ENCODE measurements at regions not wholly inside any gene's neighbourhood (a gene's known extent, or its start where the extent isn't known, plus 50 kb on each side); places are given as distances from the start of the nearest gene placed in this dataset.

- no peak for DNase-seq (ENCODE audit: low spot score)
Measured at GRCh38 chr2:53259395-53260009, 508.1 kb upstream of the CHAC2 start.

DNA sequence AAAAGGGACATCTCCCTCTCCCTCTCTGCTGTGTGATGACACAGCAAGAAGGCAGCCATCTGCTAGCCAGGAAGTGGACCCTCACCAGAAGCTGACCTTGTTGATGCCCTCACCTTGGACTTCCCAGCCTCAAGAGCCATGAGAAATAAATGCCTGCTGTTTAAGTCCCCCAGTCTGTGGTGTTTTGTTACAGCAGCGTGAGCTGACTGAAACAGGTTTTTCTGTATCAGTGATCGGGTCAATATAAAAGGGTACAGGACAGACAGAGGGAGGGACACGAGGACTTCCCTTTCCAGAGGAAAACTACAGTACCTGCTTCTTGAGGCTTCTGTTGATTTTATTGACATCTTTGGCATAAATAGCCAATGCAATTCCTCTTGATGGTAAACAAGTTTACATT is 510.3 kb upstream of the CHAC2 start:
- DNase-seq (ENCODE audit: low spot score): no peak

DNA sequence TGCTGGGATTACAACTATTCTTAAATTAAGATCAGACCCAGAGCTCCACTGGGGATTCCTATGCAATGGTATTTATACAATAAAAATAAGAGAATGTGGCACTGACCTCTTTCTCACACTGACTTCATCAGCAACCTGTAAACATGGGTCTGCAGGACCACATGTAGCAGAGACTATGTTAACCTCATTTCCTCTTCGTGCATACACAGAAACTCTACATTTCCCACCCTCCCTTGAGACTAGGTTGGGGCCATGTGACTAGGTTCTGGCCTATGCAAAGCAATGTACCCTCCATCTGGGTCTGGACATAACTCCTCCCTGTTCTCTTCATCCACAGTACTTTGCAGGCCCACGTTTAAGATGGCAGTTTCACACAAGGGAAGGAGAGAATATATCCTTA is 514.4 kb upstream of the CHAC2 start:
- no peak for DNase-seq (ENCODE audit: low spot score)

DNA sequence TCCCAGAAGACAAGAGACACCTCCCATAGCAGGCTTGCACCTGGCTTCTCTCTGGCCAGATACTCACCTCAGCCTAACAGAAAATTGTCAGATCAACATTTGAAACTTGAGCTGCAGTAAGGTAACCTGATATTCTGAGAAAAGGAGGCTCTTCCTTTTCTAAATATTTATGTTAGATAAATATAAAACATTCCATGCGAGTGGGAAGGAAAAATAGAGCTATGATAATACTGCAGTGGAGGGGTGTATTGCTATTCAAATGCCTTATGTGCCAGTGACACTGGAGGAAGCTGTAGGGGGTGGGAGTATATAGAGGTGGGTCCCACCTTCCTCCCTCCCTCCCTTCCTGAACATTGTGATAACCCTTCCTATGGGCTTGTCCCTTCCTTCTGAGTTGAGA is 515.5 kb upstream of the CHAC2 start:
- no peak for DNase-seq (ENCODE audit: low spot score)

DNA sequence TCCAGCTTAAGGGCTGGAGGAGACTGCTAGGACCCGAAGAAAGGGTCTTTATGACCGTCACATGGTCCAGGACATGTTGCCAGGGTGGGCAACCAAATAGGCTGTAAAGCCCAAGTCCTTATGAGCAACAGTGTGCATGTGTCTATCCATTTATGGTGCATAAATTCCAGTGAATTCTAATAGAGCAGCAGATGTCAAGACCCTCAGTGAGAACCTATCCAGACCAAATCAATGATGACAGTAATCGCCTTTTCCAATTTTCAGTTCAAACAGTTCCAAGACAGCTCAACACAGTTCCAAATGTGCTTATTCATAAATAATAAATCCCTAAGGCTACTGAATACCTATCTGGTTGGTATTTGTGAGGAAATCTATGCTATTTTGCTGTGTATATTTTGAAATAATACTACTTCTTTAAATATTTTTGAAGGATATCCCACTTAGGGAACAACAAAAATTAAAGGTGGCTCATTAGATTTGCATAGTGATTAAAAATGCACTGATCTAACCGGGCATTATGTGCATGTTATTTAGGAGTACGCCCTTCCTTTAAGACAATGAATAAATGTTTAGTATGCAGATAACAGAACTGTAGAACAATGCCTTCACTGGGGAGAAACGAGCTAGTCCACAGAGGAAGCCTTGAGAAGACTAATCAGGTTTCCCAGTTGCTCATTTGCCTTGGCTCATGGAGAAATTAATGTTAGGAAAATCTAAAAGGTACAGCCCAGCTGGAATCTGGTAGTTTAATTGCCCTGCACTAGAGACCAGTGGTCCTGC is 519.5 kb upstream of the CHAC2 start:
- no peak for DNase-seq (ENCODE audit: low spot score)

DNA sequence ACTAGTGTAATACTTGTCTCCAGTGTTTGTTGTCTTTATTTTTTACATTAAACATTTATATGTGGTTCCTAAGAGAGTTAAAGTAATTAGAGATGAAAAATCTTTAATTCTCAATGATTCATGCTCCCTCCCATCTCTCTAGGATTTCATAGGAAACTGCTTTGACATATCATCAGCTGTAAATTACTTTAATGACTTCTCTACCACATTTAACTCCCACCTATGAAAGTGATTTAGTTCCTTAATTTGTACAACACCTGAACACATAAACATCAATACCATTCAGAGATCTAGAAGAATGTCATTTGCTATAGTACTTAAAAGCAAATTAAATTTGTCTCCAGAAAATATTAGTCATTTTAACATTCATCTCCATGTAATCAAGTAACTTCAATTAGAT is 524.2 kb upstream of the CHAC2 start:
- DNase-seq (ENCODE audit: low spot score): no peak

GRCh38 chr2:53242090-53242489 is 525.5 kb upstream of the CHAC2 start:
- DNase-seq (ENCODE audit: low spot score): no peak

DNA sequence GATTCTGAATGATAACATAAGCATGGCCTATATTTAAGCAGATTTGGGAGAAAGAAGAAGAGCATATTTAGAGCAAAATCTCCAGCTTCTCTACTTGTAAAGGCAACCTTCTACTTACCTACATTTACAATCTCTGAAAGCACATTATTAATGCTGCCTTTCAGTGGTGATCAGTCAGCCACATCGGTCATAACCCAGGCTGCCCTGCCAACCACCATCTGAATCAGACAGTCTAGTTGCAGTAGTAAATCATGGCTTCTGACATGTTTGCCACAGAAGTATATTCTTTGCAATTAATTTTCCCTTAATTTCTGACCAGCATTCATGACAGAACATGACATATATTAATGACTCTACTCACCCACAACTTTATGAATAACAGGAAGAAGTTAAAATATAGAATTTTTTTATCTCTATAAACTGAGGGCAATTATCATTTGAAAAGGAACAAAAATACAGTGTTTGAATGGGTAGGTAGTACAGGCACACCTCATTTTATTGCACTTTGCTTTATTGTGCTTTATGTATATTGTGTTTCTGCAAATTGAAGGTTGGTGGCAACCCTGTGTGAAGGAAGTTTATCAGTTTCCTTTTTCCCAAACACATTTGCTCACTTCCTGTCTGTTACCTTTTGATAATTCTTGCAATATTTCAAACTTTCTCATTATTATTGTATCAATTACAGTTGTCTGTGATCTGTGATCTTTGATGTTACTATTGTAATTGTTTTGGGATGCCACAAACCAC is 531.6 kb upstream of the CHAC2 start:
- no peak for DNase-seq (ENCODE audit: low spot score)

DNA sequence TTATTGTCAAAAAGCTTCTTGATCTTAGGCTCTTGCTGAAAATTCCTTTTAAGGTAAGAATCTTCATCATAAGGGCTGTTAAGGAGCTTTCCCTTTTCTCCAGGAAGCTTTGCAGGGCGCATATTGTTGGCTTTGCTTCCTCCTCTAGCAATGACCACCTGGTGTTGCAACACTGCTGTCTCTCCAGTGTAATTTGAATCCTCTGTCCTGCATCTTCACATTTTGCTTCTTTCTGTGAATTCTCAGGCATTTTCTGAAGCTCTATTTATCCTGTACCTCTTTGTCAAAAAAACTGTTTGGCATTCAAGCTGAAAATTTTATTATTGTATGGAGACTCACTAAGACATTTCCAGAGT is 533.1 kb upstream of the CHAC2 start:
- DNase-seq (ENCODE audit: low spot score): no peak

DNA sequence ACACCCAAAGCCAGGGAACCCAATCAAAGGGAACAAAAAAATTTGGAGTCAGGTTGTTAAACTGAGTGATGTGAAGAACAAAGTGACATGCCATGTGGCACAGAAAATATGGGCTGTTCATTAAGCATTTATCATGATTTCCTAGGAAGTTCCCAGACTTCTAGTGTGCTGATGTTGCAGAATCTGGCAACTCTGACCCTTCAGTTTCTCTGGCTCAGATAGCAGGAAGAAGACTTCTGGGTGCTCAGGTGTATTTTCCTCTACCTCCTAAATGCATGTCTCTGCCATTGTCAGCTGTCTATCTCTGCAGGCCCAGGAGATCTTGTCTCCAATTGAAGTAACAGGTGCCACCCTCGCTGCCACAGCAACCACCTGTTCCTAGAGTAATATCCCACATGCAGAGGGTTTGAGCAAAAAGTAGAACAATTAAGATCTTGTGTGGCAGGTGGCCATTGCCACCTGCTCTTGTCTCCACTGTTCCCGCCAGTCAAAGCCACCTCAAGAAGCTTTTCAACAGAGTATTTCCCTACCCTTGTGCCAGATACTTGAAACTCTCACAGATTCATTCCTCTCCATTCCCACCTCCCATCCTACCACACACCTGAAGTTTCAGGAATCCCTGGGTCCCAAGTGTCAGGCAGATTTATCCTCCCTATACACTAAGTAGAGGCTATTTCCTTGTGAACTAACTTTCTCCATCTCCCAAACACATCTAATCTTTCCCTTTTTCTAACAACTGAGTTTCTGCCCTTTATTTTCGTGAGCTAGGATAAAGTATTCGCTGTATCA is 533.7 kb upstream of the CHAC2 start:
- DNase-seq (ENCODE audit: low spot score): no peak

GRCh38 chr2:53231908-53232307 is 535.7 kb upstream of the CHAC2 start:
- DNase-seq (ENCODE audit: low spot score): no peak

- DNase-seq (ENCODE audit: low spot score): no peak
Measured at GRCh38 chr2:53230691-53231090, 536.9 kb upstream of the CHAC2 start.

GRCh38 chr2:53227535-53227934 is 540.1 kb upstream of the CHAC2 start:
- DNase-seq (ENCODE audit: low spot score): no peak

GRCh38 chr2:53220969-53221368 is 546.6 kb upstream of the CHAC2 start:
- no peak for DNase-seq (ENCODE audit: low spot score)

GRCh38 chr2:53217250-53217649 is 550.4 kb upstream of the CHAC2 start:
- DNase-seq (ENCODE audit: low spot score): no peak

DNA sequence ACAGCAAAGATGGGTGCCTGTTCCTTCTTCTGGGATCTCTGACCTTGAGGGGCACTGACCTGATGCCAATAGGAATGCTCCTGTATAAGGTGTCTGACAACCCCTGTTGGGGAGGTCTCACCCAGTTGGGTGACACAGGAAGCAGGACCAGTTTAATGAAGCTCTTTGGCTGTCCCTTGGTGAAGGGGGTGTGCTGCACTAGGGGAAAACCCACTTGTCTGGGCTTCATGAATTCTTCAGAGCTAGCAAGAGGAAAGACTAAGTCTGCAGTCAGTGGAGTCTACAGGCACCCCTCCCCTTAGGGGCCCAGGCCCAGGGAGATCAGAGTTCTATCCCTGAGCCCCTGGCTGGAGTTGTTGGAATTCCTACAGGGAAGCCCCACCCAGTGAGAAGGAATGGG is 550.8 kb upstream of the CHAC2 start:
- DNase-seq (ENCODE audit: low spot score): no peak

DNA sequence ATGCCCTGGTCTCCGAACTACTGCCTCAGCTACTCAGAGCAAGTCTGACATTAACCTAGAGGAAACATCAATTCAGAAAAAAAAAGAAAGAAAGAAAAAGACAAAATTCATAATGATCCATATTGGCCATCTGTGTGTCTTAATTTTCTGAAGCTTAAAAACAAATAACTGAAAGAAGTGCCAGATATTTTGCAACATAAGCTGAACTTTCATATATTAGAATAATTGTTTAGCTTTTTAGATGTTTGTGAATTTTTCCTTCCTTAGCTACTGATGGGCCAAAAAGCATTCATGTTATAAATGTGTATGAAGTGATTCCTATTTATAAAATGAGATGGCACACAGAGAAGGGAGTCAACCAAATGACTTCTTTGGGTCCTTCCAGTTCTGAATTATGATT is 555.0 kb upstream of the CHAC2 start:
- DNase-seq (ENCODE audit: low spot score): no peak

- DNase-seq (ENCODE audit: low spot score): no peak
Measured at GRCh38 chr2:53211201-53211774, 556.3 kb upstream of the CHAC2 start.

DNA sequence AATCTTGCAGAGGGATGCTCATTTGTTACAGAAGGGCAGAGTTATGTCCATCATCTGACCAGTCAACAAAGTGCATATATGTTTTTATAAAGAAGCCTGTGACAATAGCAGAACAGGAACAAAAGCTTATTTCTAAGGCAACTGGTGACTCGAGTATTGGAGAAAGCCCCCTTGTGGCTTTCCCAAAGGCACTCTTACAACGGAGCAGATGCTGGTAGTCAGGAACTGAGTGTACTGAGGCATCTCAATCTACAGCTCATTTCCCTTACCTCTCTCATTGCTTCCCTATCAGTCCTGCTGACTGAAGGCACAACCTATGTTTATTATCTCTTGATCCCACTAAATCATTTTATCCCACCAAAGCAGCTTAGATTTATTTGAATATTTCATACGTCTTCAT is 557.1 kb upstream of the CHAC2 start:
- DNase-seq (ENCODE audit: low spot score): no peak

DNA sequence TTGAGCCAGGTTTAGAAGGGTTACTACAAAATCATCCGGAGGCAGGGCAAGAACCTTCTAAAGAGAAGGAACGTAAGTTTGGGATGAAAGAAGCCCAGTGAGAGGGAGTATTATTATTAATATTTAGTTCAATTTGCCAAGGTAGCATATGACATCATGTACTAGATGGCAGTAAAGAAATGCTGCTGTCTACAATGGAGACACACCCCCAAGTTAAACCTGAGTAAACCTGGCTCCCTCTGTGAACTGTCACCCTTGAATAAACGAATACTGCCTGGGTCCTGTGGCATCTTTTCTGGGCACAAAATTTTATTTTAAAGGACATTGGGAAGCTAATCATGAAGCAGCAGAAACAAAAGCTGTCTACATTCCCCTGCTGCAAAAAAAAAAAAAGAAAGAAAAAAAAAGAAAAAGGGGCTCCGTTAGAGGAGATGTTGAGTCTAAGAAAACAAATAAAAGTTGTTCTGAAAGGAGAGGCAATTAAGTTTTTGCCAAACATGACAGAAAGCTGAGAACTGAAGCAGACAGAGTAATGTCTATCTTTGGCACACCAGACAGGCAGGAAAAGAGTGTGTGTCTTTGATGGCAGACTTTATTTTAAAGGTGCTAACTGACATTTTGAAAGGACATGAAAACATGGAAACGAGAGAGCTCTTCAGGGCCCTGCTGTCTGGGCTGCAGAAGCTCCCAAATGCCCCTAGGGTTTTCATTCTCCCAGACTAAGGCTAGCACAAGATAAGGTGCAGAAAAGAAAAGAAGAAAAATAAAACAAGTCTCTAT is 557.7 kb upstream of the CHAC2 start:
- DNase-seq (ENCODE audit: low spot score): no peak

GRCh38 chr2:53208815-53209214 is 558.8 kb upstream of the CHAC2 start:
- no peak for DNase-seq (ENCODE audit: low spot score)
